ENCODE measurements at regions not wholly inside any gene's neighbourhood (a gene's known extent, or its start where the extent isn't known, plus 50 kb on each side); places are given as distances from the start of the nearest gene placed in this dataset.

- FAIRE-seq, result no peak
- no peak for TF ChIP-seq ZNF622 (IDR thresholded peaks at IDR 0.05)
- TF ChIP-seq SMARCA5 (IDR thresholded peaks at IDR 0.05), result no peak
- TF ChIP-seq MTA2 (IDR thresholded peaks at IDR 0.05; ENCODE audit: low read depth), result no peak
- no peak for TF ChIP-seq POLR2AphosphoS2 (IDR thresholded peaks at IDR 0.05; ENCODE audit: low read depth, low read length)
- TF ChIP-seq RAD21 (IDR thresholded peaks at IDR 0.05; ENCODE audit: insufficient read depth, low read depth, low read length), result no peak
- TF ChIP-seq REST (IDR thresholded peaks at IDR 0.05; ENCODE audit: low read depth, low read length), result no peak
- no peak for TF ChIP-seq E2F8 (IDR thresholded peaks at IDR 0.05; ENCODE audit: low read depth, partially characterized antibody)
- no peak for TF ChIP-seq BRCA1 (IDR thresholded peaks at IDR 0.05; ENCODE audit: low read depth, low read length)
- no peak for TF ChIP-seq CEBPB (IDR thresholded peaks at IDR 0.05; ENCODE audit: borderline replicate concordance in 1 of 2, low read depth in 2 of 2, low read length in 2 of 2)
- TF ChIP-seq SMAD1 (IDR thresholded peaks at IDR 0.05; ENCODE audit: low read depth, partially characterized antibody), result no peak
- TF ChIP-seq RCOR1 (conservative IDR thresholded peaks at IDR 0.05; ENCODE audit: low read depth, low read length), result no peak
- Histone ChIP-seq H3K4me2 (ENCODE audit: control insufficient read depth, insufficient read depth) (no peak overlapping the region), H4K20me1 (ENCODE audit: control insufficient read depth, insufficient read depth) (no peaks in the 10 kb centered on the region), H3K27ac (ENCODE audit: control insufficient read depth, insufficient read depth) (no peak overlapping the region), H3K9ac (ENCODE audit: control insufficient read depth, insufficient read depth, low read length) (no peak overlapping the region), H2AFZ (ENCODE audit: control insufficient read depth, low read depth, low read length) (no peak overlapping the region), H3K36me3 (ENCODE audit: control insufficient read depth in 2 of 2, insufficient read depth in 2 of 2, low read length in 1 of 2) (peaks cover under 1 to 34% of the 10 kb centered on the region in 2 experiments; a peak in 3 of 4 replicates), H3K4me1 (ENCODE audit: control insufficient read depth, insufficient read depth, low read length) (peaks cover 40% of the 10 kb centered on the region), H3K4me3 (no peak overlapping the region), H3K79me2 (ENCODE audit: control insufficient read depth, insufficient read depth, low read length) (no peaks in the 10 kb centered on the region; the same call in 1 of the 2 replicates), H3K9me3 (replicated peaks; ENCODE audit: control insufficient read depth, insufficient read depth, low read length) (no peaks in the 10 kb centered on the region), H3K27me3 (replicated peaks in 1 of 2; ENCODE audit: control insufficient read depth in 2 of 2, insufficient read depth in 2 of 2, low read length in 1 of 2) (no peaks in the 10 kb centered on the region)
- POLR2A ChIA-PET, result no interaction called here
- RAD21 ChIA-PET (ENCODE audit: unreplicated experiment), result interaction anchor here (0.7 to 1.4 kb wide), 2 partner anchors 33 to 61 kb away, joined by 3 read pairs; no protein-coding TSS in a partner anchor
- ATAC-seq, result no peak
- no peak for DNase-seq (ENCODE audit: low read depth, low spot score)
- SMC1A ChIA-PET (ENCODE audit: uncharacterized antibody, unreplicated experiment), result no interaction called here
- intact Hi-C loops (cut with micrococcal nuclease; ENCODE audit: unreplicated experiment), result loop anchor here (5.0 to 10.0 kb wide), 3 partner anchors 59 to 374 kb away; no protein-coding TSS in a partner anchor
- WGBS (ENCODE audit: insufficient coverage, insufficient replicate concordance, low lambda C conversion rate, missing lambda C conversion rate), result 85% methylated on average over 20 of the region's 20 CpGs
- CTCF ChIA-PET, result interaction anchor here (1.0 kb wide), 1 partner anchor 10 kb away, joined by 4 read pairs; no protein-coding TSS in a partner anchor
- no TSS peak for BruUV-seq (replicated peaks)
- in situ Hi-C loops (cut with MboI), result no loop called here
Measured at GRCh38 chr12:124392667-124393413, 97.9 kb downstream of the RFLNA start.

All from GM12878 (cell line).